ENCODE measurements at regions not wholly inside any gene's neighbourhood (a gene's known extent, or its start where the extent isn't known, plus 50 kb on each side); places are given as distances from the start of the nearest gene placed in this dataset.

GRCh38 chr14:25220514-25220913 is 170.6 kb upstream of the STXBP6 start:
- no peaks in the 10 kb centered on the region for H3K4me1 ChIP-seq (ENCODE audit: control insufficient read depth, insufficient read depth, low read length)
- DNase-seq (no peak), ATAC-seq (no peak)
- Mint-ChIP-seq H3K4me1 (no peaks in the 10 kb centered on the region), H3K9me3 (no peaks in the 10 kb centered on the region), H3K36me3 (no peaks in the 10 kb centered on the region), H3K27ac (no peak overlapping the region), H3K4me3 (no peak overlapping the region), H3K27me3 (ENCODE audit: low read depth in 2 of 2) (peaks cover 12 to 39% of the 10 kb centered on the region in 2 donors)
- peaks cover 2% of the 10 kb centered on the region for H3K27me3 ChIP-seq (ENCODE audit: control insufficient read depth, insufficient read depth, low read length)
- no peaks in the 10 kb centered on the region for H3K36me3 ChIP-seq (ENCODE audit: control insufficient read depth, insufficient read depth, low read length)
- intact Hi-C loops (cut with micrococcal nuclease) = no loop called here
- TF ChIP-seq CTCF (IDR thresholded peaks at IDR 0.05) = no peak
- H3K9me3 ChIP-seq (ENCODE audit: control insufficient read depth, insufficient read depth, low read length) = no peaks in the 10 kb centered on the region
- no peak overlapping the region for H3K27ac ChIP-seq (ENCODE audit: low read length)
- H3K4me3 ChIP-seq (ENCODE audit: low read length) = no peak overlapping the region

GRCh38 chr14:25215607-25216006 is 165.7 kb upstream of the STXBP6 start:
- H3K27me3 Mint-ChIP-seq (ENCODE audit: low read depth in 2 of 2) = peaks cover 13 to 48% of the 10 kb centered on the region in 2 donors
- no peaks in the 10 kb centered on the region for H3K36me3 ChIP-seq (ENCODE audit: control insufficient read depth, insufficient read depth, low read length)
- ATAC-seq (no peak), DNase-seq (no peak)
- TF ChIP-seq CTCF (IDR thresholded peaks at IDR 0.05) = no peak
- no peaks in the 10 kb centered on the region for H3K4me1 Mint-ChIP-seq
- no peak overlapping the region for H3K27ac ChIP-seq (ENCODE audit: low read length)
- H3K27ac Mint-ChIP-seq = no peak overlapping the region
- H3K27me3 ChIP-seq (ENCODE audit: control insufficient read depth, insufficient read depth, low read length) = peaks cover 2% of the 10 kb centered on the region
- H3K36me3 Mint-ChIP-seq = no peaks in the 10 kb centered on the region
- intact Hi-C loops (cut with micrococcal nuclease) = no loop called here
- no peaks in the 10 kb centered on the region for H3K9me3 ChIP-seq (ENCODE audit: control insufficient read depth, insufficient read depth, low read length)
- no peak overlapping the region for H3K4me3 Mint-ChIP-seq
- H3K4me3 ChIP-seq (ENCODE audit: low read length) = no peak overlapping the region
- H3K4me1 ChIP-seq (ENCODE audit: control insufficient read depth, insufficient read depth, low read length) = no peaks in the 10 kb centered on the region
- no peaks in the 10 kb centered on the region for H3K9me3 Mint-ChIP-seq

GRCh38 chr14:25197885-25198284 is 147.9 kb upstream of the STXBP6 start:
- Mint-ChIP-seq H3K27ac (no peak overlapping the region), H3K4me1 (no peaks in the 10 kb centered on the region), H3K9me3 (peaks cover 6 to 9% of the 10 kb centered on the region in 2 donors), H3K4me3 (no peak overlapping the region), H3K36me3 (no peaks in the 10 kb centered on the region), H3K27me3 (ENCODE audit: low read depth in 2 of 2) (peaks cover 17 to 42% of the 10 kb centered on the region in 2 donors)
- no peaks in the 10 kb centered on the region for H3K27me3 ChIP-seq (ENCODE audit: control insufficient read depth, insufficient read depth, low read length)
- intact Hi-C loops (cut with micrococcal nuclease) = no loop called here
- no peaks in the 10 kb centered on the region for H3K36me3 ChIP-seq (ENCODE audit: control insufficient read depth, insufficient read depth, low read length)
- DNase-seq (no peak), ATAC-seq (no peak)
- no peaks in the 10 kb centered on the region for H3K4me1 ChIP-seq (ENCODE audit: control insufficient read depth, insufficient read depth, low read length)
- peaks cover 3% of the 10 kb centered on the region for H3K9me3 ChIP-seq (ENCODE audit: control insufficient read depth, insufficient read depth, low read length)
- H3K27ac ChIP-seq (ENCODE audit: low read length) = no peak overlapping the region
- H3K4me3 ChIP-seq (ENCODE audit: low read length) = no peak overlapping the region
- TF ChIP-seq CTCF (IDR thresholded peaks at IDR 0.05) = no peak

GRCh38 chr14:25180221-25180620 is 130.3 kb upstream of the STXBP6 start:
- Mint-ChIP-seq H3K27me3 (ENCODE audit: low read depth in 2 of 2) (peaks cover 15 to 70% of the 10 kb centered on the region in 2 donors), H3K36me3 (peaks cover 7% of the 10 kb centered on the region), H3K9me3 (peaks cover 2 to 5% of the 10 kb centered on the region in 2 donors), H3K27ac (no peak overlapping the region), H3K4me3 (no peak overlapping the region), H3K4me1 (no peaks in the 10 kb centered on the region)
- Histone ChIP-seq H3K27ac (ENCODE audit: low read length) (no peak overlapping the region), H3K36me3 (ENCODE audit: control insufficient read depth, insufficient read depth, low read length) (no peaks in the 10 kb centered on the region), H3K4me3 (ENCODE audit: low read length) (no peak overlapping the region), H3K9me3 (ENCODE audit: control insufficient read depth, insufficient read depth, low read length) (no peaks in the 10 kb centered on the region), H3K27me3 (ENCODE audit: control insufficient read depth, insufficient read depth, low read length) (peaks cover 2% of the 10 kb centered on the region), H3K4me1 (ENCODE audit: control insufficient read depth, insufficient read depth, low read length) (no peaks in the 10 kb centered on the region)
- WGBS (ENCODE audit: insufficient coverage) = 100% methylated on average over 1 of the region's 1 CpG
- DNase-seq (no peak), ATAC-seq (no peak)
- no peak for TF ChIP-seq CTCF (IDR thresholded peaks at IDR 0.05)
- intact Hi-C loops (cut with micrococcal nuclease) = no loop called here

All from natural killer cell (primary cell).